Smooth muscle cell (in vitro differentiated cells): ENCODE measurements at regions not wholly inside any gene's neighbourhood (a gene's known extent, or its start where the extent isn't known, plus 50 kb on each side); places are given as distances from the start of the nearest gene placed in this dataset.

Experiments used
- DNase-seq: peaks from one replicate; lab custom pipeline; 2025; ENCODE audit not compliant: unreplicated experiment; lab: John Stamatoyannopoulos, UW
- H2AFZ ChIP-seq: fragments of 200-600 bp; sonication (generic); 2 replicates; pipeline ENCODE4 v1.6.0; 2016; ENCODE audit warnings: antibody characterized with exemption, low read depth, mild to moderate bottlenecking
- H3F3A ChIP-seq: fragments of 200-600 bp; sonication (generic); 2 replicates; pipeline ENCODE4 v1.6.0; 2017; ENCODE audit warnings: antibody characterized with exemption, low read depth
- H3K27ac ChIP-seq: fragments of 200-600 bp; sonication (generic); 2 replicates; pipeline ENCODE4 v1.5.1; 2016; ENCODE audit warnings: low read depth, mild to moderate bottlenecking
- H3K27me3 ChIP-seq: fragments of 200-600 bp; sonication (generic); 2 replicates; pipeline ENCODE4 v1.6.1; 2016; ENCODE audit warnings: low read depth, mild to moderate bottlenecking
- H3K36me3 ChIP-seq: fragments of 200-600 bp; sonication (generic); 2 replicates; pipeline ENCODE4 v1.5.1; 2016; ENCODE audit warnings: low read depth
- H3K4me1 ChIP-seq: fragments of 200-600 bp; sonication (generic); 2 replicates; pipeline ENCODE4 v1.5.1; 2016; ENCODE audit warnings: low read depth
- H3K4me2 ChIP-seq: fragments of 200-600 bp; sonication (generic); 2 replicates; pipeline ENCODE4 v1.6.0; 2016; ENCODE audit warnings: mild to moderate bottlenecking
- H3K4me3 ChIP-seq: fragments of 200-600 bp; sonication (generic); 2 replicates; pipeline ENCODE4 v1.5.1; 2016; ENCODE audit warnings: mild to moderate bottlenecking
- H3K79me2 ChIP-seq: fragments of 200-600 bp; sonication (generic); 2 replicates; pipeline ENCODE4 v1.6.0; 2016; ENCODE audit warnings: low read depth, mild to moderate bottlenecking
- H3K9ac ChIP-seq: fragments of 200-600 bp; sonication (generic); 2 replicates; pipeline ENCODE4 v1.6.0; 2016; ENCODE audit warnings: low read depth
- H3K9me3 ChIP-seq: fragments of 200-600 bp; sonication (generic); replicated peaks from 2 replicates; pipeline ENCODE4 v1.5.1; 2016; ENCODE audit warnings: low read depth
- H4K20me1 ChIP-seq: fragments of 200-600 bp; sonication (generic); 2 replicates; pipeline ENCODE4 v1.6.0; 2016; ENCODE audit warnings: low read depth
- CTCF ChIP-seq: fragments of 200-600 bp; sonication (generic); IDR thresholded peaks from 2 replicates; pipeline ENCODE4 v1.5.1; 2017; ENCODE audit warnings: borderline replicate concordance, mild to moderate bottlenecking, antibody characterized with exemption; ENCODE audit not compliant: insufficient read depth, poor library complexity, severe bottlenecking
- WGBS: methylation state at CpG from one replicate; pipeline ENCODE4 v1.1.7; 2016; ENCODE audit warnings: low lambda C conversion rate; 5-methylcytosine and 5-hydroxymethylcytosine counted together

- no peak overlapping the region for H2AFZ ChIP-seq
- no peak for DNase-seq
- H3F3A ChIP-seq, result no peaks in the 10 kb centered on the region
- H3K27ac ChIP-seq, result peak overlapping the region; percentile 28
- H3K79me2 ChIP-seq, result no peaks in the 10 kb centered on the region
- WGBS, result 91% methylated on average over 12 of the region's 12 CpGs
- no peaks in the 10 kb centered on the region for H3K9me3 ChIP-seq
- TF ChIP-seq CTCF, result no peak
- peaks cover 5% of the 10 kb centered on the region for H3K4me1 ChIP-seq
- H3K36me3 ChIP-seq, result no peaks in the 10 kb centered on the region
- H3K27me3 ChIP-seq, result no peaks in the 10 kb centered on the region
- no peak overlapping the region for H3K4me3 ChIP-seq
- no peak overlapping the region for H3K9ac ChIP-seq
- H4K20me1 ChIP-seq, result no peaks in the 10 kb centered on the region
- no peak overlapping the region for H3K4me2 ChIP-seq
Observed at GRCh38 chr2:240376739-240377138, 58.7 kb upstream of the GPC1 start.

DNA sequence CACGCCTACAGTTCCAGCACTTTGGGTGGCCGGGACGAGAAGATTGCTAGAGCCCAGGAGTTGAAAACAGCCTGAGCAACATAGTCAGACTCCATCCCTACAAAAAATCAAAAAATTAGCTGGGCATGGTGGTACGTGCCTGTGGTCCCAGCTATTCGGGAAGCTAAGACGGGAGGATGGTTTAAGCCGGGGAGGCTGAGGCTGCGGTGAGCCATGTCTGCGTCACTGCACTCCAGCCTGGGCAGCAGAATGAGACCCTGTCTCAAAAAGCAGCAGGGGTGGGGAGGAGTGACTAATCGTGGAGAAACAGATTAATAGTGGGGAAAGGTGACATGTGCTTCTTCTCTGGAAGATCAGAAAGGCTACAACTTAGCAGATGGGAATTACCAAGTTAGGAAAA is 58.1 kb upstream of the GPC1 start:
- no peaks in the 10 kb centered on the region for H3K36me3 ChIP-seq
- TF ChIP-seq CTCF, result no peak
- peaks cover 2% of the 10 kb centered on the region for H3K4me1 ChIP-seq
- no peaks in the 10 kb centered on the region for H3K9me3 ChIP-seq
- H3K4me3 ChIP-seq, result no peak overlapping the region
- no peak overlapping the region for H3K9ac ChIP-seq
- DNase-seq, result no peak
- H3K27ac ChIP-seq, result peak overlapping the region; percentile 28
- no peaks in the 10 kb centered on the region for H3K27me3 ChIP-seq
- no peaks in the 10 kb centered on the region for H3F3A ChIP-seq
- H4K20me1 ChIP-seq, result no peaks in the 10 kb centered on the region
- no peaks in the 10 kb centered on the region for H3K79me2 ChIP-seq
- WGBS, result 60% methylated on average over 10 of the region's 10 CpGs
- no peak overlapping the region for H3K4me2 ChIP-seq
- H2AFZ ChIP-seq, result no peak overlapping the region

GRCh38 chr2:240379089-240379636 is 56.3 kb upstream of the GPC1 start:
- no peaks in the 10 kb centered on the region for H3F3A ChIP-seq
- no peak overlapping the region for H3K27ac ChIP-seq
- H3K4me1 ChIP-seq, result no peaks in the 10 kb centered on the region
- 85% methylated on average over 9 of the region's 9 CpGs for WGBS
- no peaks in the 10 kb centered on the region for H3K79me2 ChIP-seq
- no peaks in the 10 kb centered on the region for H4K20me1 ChIP-seq
- no peak overlapping the region for H3K4me2 ChIP-seq
- H3K36me3 ChIP-seq, result no peaks in the 10 kb centered on the region
- no peak for DNase-seq
- H3K9ac ChIP-seq, result no peak overlapping the region
- H2AFZ ChIP-seq, result no peak overlapping the region
- no peak for TF ChIP-seq CTCF
- no peak overlapping the region for H3K4me3 ChIP-seq
- H3K9me3 ChIP-seq, result no peaks in the 10 kb centered on the region
- H3K27me3 ChIP-seq, result no peaks in the 10 kb centered on the region

DNA sequence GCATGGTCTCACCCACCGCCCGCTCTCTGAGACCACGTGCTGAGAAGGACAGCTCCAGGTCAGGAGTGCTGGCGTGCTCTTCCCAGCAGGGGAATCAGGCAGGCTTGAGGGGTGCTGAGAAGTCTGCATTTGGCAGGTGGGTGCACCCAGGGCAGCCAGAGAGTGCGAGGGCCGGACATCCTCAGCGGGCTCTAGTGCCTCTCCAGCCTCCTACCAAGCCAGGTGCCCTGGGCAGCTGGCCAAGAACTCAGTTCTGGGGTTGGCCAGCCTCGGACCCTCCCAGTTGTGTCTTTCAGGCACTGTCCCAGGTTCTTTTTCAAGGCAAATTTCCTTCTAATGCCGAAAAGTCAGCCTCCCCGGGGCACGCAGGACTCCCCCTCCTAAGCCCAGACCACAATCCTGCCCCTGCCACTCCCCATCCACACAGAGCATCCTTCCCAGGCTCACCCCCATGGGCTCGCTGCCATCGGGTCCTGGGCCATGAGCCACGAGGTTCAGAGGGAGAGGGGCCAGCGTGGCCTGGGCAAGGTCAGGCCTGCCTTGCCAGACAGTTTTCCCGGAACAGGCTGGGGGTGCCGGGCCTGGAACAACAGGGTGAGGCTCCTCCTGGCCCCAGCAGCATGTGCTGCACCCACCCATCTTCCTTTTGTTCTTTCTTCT is 52.2 kb upstream of the GPC1 start:
- H3F3A ChIP-seq, result no peaks in the 10 kb centered on the region
- DNase-seq, result no peak
- 93% methylated on average over 17 of the region's 17 CpGs for WGBS
- H3K9ac ChIP-seq, result no peak overlapping the region
- no peaks in the 10 kb centered on the region for H3K4me1 ChIP-seq
- no peaks in the 10 kb centered on the region for H3K79me2 ChIP-seq
- H3K27me3 ChIP-seq, result no peaks in the 10 kb centered on the region
- no peaks in the 10 kb centered on the region for H3K9me3 ChIP-seq
- H3K4me2 ChIP-seq, result no peak overlapping the region
- H2AFZ ChIP-seq, result no peak overlapping the region
- TF ChIP-seq CTCF, result no peak
- no peaks in the 10 kb centered on the region for H3K36me3 ChIP-seq
- H4K20me1 ChIP-seq, result no peaks in the 10 kb centered on the region
- no peak overlapping the region for H3K4me3 ChIP-seq
- no peak overlapping the region for H3K27ac ChIP-seq
